ENCODE measurements at regions not wholly inside any gene's neighbourhood (a gene's known extent, or its start where the extent isn't known, plus 50 kb on each side); places are given as distances from the start of the nearest gene placed in this dataset.

GRCh38 chrX:40871385-40872082, 136.2 kb upstream of the MED14 start (continued):
- TF ChIP-seq BCLAF1 (IDR thresholded peaks at IDR 0.05): no peak
- TF ChIP-seq NFIC (IDR thresholded peaks at IDR 0.05; ENCODE audit: low read depth, low read length): peak; percentile 75
- no peak for TF ChIP-seq MTA3 (IDR thresholded peaks at IDR 0.05; ENCODE audit: borderline replicate concordance, low read length)
- TF ChIP-seq HDGF (IDR thresholded peaks at IDR 0.05): 0 out of 2 replicates have a peak, but pooled peaks have one; percentile 54
- peak; percentile 88 for TF ChIP-seq ATF2 (IDR thresholded peaks at IDR 0.05; ENCODE audit: low read length)
- no peak for TF ChIP-seq ELK1 (IDR thresholded peaks at IDR 0.05; ENCODE audit: low read depth, low read length)
- TF ChIP-seq HCFC1 (IDR thresholded peaks at IDR 0.05; ENCODE audit: low read length): no peak
- no peak for TF ChIP-seq YY1 (IDR thresholded peaks at IDR 0.05; ENCODE audit: low read depth, low read length)
- peak; percentile 98 for TF ChIP-seq IKZF2 (IDR thresholded peaks at IDR 0.05)
- TF ChIP-seq ZNF207 (IDR thresholded peaks at IDR 0.05; ENCODE audit: borderline replicate concordance): no peak
- TF ChIP-seq TARDBP (IDR thresholded peaks at IDR 0.05; ENCODE audit: borderline replicate concordance): no peak
- TF ChIP-seq CBX3 (IDR thresholded peaks at IDR 0.05; ENCODE audit: borderline replicate concordance, low read depth): no peak
- TF ChIP-seq HDAC2 (IDR thresholded peaks at IDR 0.05): no peak
- TF ChIP-seq HSF1 (IDR thresholded peaks at IDR 0.05; ENCODE audit: low read depth, low read length): no peak
- TF ChIP-seq ZNF274 (IDR thresholded peaks at IDR 0.05; ENCODE audit: insufficient read depth, insufficient read length): no peak
- no peak for TF ChIP-seq NR2C1 (IDR thresholded peaks at IDR 0.05)
- no peak for TF ChIP-seq SRF (IDR thresholded peaks at IDR 0.05; ENCODE audit: low read depth in 2 of 2, low read length in 2 of 2)
- peak; percentile 98 for TF ChIP-seq IKZF1 (conservative IDR thresholded peaks at IDR 0.05)
- no peak for TF ChIP-seq IRF4 (IDR thresholded peaks at IDR 0.05; ENCODE audit: low read depth, low read length)
- TF ChIP-seq MYB (IDR thresholded peaks at IDR 0.05; ENCODE audit: borderline replicate concordance, low read depth, low read length): no peak
- no peak for TF ChIP-seq EZH2 (IDR thresholded peaks at IDR 0.05; ENCODE audit: borderline replicate concordance, control insufficient read depth, low read depth, low read length)
- no peak for TF ChIP-seq CEBPZ (IDR thresholded peaks at IDR 0.05; ENCODE audit: low read depth, low read length)
